NCI-H2081 (cell line): ENCODE measurements at regions not wholly inside any gene's neighbourhood (a gene's known extent, or its start where the extent isn't known, plus 50 kb on each side); places are given as distances from the start of the nearest gene placed in this dataset.
A peak's percentile ranks its signal among the peaks of the same experiment; 100 is the strongest.
"Not testable (repeated sequence)": the region's sequence is repeated elsewhere in the genome, so short reads cannot be mapped to it uniquely, and the experiment has no call there.

Experiments
- DNase-seq, 2 experiments: peaks; one replicate each; lab custom pipeline; 2025; lab: John Stamatoyannopoulos, UW

GRCh38 chr16:22572331-22573224, 61.9 kb downstream of the NPIPB5 start:
- not testable (repeated sequence) for DNase-seq

GRCh38 chr16:22573225-22573530, 62.5 kb downstream of the NPIPB5 start:
- DNase-seq = not testable (repeated sequence)

GRCh38 chr16:22576506-22576905, 65.8 kb downstream of the NPIPB5 start:
- DNase-seq = not testable (repeated sequence)

DNA sequence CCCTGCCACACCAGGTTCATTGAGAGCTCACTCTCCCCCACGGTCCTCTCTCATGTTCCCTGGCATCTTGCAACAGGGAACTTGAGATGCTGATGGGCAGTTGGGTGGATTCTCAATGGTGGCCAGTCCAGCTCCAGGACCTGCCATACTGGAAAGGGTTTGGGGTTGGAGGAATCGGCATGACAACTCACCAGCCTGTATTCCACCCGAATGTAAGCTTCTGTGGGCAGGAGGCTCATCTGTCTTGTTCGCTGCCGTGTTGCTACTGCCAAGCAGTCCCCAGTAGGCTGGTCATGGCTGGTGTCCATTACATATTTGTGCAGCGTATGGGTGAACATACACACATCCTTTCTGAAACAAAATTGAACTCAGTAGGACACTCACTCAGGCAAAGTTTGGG, 72.5 kb downstream of the NPIPB5 start:
- DNase-seq = not testable (repeated sequence)

DNA sequence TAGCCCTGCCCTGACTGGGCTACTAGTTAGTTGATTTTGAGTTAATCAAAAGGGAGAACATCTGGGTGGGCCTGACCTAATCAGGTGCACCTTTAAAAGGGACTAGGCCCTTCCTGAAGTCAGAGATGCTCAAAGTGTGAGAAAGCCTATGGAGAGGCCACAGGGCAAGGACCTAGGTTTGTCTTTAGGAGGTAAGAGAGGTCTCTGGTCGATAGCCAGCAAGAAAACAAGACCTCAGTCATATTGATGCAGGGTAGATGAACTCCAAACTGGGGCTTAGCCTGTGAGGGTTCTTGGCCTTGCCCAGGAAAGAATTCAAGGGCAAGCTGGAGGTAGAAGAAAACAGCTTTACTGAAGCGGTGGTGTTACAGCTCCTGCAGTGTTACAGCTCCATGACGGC, 73.8 kb downstream of the NPIPB5 start:
- DNase-seq = not testable (repeated sequence)

DNA sequence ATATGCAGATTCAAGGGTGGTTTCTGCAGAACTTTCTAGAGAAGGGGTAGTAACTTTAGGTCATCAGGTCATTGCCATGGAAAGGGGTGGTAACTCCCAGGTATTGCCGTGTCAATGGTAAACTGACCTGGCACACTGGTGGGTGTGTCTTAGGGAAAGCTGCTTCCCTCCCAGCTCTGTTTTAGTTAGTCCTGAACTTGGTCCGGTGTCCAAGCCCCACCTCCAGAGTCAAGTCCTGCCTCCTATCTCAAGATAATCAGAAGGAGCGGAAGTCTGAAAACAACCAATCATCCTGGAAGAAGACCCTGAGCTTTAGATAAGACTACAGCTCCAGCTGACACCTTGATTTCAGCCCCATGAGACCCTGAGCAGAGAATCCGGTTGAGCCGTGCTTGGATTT, 74.2 kb downstream of the NPIPB5 start:
- DNase-seq = not testable (repeated sequence)

- not testable (repeated sequence) for DNase-seq
Measured at GRCh38 chr16:22585431-22585830, 74.7 kb downstream of the NPIPB5 start.

DNA sequence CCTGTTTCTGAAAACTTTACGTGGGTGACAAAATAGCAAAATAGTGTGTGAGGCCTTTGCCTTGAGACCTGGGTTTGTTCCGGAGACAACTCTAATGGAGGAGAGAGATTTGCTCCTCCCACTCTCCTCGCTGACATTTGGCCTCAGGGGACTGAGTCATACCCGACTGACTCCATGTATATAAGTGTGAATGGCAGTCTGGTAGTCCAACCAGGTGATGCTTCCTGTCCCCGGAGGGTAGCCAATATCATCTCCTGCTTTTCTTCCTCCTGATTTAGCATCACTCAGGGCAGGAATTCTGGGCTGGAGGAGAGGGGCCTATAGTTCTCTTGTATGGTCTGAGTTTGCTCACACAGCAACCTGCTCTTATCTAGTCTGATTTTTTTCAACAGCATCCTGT, 76.0 kb downstream of the NPIPB5 start:
- DNase-seq = not testable (repeated sequence)

GRCh38 chr16:22589757-22590156, 79.1 kb downstream of the NPIPB5 start:
- DNase-seq = not testable (repeated sequence)

DNA sequence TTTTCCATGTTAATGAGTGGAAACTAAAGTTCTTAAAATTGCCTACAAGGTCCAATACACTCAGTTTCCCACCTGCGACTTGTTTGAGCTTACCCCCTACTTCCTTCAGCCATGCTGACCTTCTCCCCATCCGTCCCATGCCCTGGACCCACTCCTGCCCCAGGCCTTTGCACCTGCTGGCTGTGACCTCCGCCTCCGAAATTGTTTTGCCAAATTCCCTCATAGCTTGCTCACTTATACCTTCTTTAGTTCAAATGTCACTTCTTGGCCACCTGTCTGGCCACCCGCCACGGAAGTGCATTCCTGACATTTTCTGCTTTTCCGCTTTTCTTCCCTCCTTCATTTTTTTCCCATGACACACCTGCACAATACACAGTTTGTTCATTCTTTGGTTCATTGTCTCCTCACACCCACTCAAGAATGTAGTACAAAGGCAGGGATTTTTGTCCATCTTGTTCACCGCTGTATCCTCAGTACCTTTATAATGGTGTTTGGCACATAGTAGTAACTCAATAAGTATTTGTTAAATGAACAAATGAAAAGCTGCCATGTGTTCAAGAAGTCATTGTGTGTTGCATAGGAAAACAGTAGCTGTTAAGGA, 85.9 kb downstream of the NPIPB5 start:
- not testable (repeated sequence) for DNase-seq

DNA sequence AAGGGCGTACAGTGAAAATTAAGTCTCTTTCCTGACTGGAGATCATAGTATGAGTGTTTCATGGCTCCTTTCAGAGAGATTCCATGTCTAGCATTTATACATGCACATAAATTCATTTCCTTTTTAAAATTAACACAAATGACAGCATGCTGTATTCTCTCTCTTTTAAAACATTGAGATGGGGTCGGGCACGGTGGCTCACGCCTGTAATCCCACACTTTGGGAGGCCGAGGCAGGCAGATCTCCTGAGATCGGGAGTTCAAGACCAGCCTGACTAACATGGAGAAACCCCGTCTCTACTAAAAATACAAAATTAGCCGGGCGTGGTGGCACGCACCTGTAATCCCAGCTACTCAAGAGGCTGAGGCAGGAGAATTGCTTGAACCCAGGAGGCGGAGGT, 93.1 kb downstream of the NPIPB5 start:
- not testable (repeated sequence) for DNase-seq

GRCh38 chr16:22606619-22607018, 95.9 kb downstream of the NPIPB5 start:
- DNase-seq = not testable (repeated sequence)

GRCh38 chr16:22609798-22610197, 99.1 kb downstream of the NPIPB5 start:
- not testable (repeated sequence) for DNase-seq

DNA sequence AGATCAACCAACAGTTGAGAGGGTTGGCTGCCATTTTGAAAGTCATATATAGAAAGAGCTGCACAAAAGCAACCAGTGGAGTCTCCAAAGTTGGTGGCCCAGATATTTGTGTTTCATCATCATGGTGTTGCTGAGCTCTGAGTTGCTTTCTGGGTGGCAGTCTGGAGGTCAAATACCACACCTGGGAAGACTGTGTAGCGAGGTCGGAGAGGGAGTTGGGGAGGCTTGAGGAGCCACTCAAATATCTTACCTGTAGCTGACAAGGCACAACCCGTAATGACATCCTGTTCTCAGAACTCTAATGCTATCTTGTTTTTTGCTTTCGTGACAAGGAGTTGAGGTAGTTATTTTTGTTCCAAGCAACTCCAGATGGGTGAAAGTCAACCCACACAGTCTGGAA, 100.4 kb downstream of the NPIPB5 start:
- DNase-seq = not testable (repeated sequence)

- no peak for DNase-seq
Measured at GRCh38 chr16:22614271-22614947, 103.7 kb downstream of the NPIPB5 start.

- no peak for DNase-seq
Measured at GRCh38 chr16:22618842-22619241, 108.2 kb downstream of the NPIPB5 start.

- no peak for DNase-seq
Measured at GRCh38 chr16:22621586-22622155, 111.0 kb downstream of the NPIPB5 start.

GRCh38 chr16:22622703-22623102, 112.0 kb downstream of the NPIPB5 start:
- DNase-seq = no peak

DNA sequence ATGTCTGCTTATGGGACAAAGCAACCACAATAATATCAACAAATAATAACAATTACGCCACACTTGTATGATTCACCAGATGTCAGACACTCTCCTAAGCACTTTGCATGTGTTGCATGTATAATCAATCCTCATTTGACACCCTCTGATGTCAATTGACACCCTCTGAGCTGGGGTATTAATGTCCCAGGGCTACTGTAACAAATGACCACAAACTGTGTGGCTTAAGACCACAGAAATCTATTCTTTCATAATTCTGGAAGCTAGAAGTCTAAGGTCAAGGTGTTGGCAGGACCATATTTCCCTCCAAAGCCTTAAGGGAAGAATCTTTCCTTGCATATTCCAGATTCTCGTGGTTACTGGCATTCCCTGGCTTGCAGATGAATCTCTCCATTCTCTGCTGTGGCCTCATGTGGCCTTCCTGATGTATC, 112.7 kb downstream of the NPIPB5 start:
- DNase-seq = no peak

GRCh38 chr16:22624038-22624799, 113.5 kb downstream of the NPIPB5 start:
- DNase-seq = peak; percentile 40 to 80

DNA sequence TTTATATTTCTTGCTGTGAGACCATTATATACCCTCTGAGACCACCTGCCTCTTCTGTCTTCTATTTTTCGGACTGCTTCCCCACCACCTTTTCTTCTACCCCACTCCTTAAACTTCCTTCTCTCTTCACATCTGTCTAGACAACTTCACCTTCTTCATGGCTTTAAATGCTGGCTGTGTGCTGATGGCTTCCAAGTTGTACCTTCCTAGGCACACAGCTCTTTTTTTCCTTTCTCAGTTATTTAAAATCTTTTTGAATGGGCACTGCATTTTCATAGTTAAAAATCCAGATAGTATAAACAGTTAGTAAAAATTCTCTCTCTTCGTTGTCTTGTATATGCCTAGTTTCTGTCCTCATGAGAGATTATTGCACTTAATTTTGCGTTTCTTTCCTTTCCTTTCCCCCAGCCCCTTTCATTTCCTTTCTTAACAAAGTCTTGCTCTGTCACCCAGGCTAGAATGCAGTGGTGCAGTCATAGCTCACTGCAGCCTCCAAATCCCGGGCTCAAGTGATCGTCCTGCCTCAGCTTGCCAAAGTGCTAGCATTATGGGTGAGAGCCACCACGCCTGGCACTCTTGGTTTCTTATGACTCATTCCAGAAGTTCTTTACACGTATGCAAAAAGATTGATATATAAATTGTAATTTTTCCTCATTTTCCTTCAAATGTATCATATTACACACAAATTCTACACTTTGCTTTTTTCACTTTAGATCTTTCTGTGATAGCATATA, 114.3 kb downstream of the NPIPB5 start:
- DNase-seq = no peak
